Smooth muscle cell (in vitro differentiated cells): ENCODE measurements at regions not wholly inside any gene's neighbourhood (a gene's known extent, or its start where the extent isn't known, plus 50 kb on each side); places are given as distances from the start of the nearest gene placed in this dataset.

Experiments used
- DNase-seq: peaks from one replicate; lab custom pipeline; 2025; ENCODE audit not compliant: unreplicated experiment; lab: John Stamatoyannopoulos, UW
- H2AFZ ChIP-seq: fragments of 200-600 bp; sonication (generic); 2 replicates; pipeline ENCODE4 v1.6.0; 2016; ENCODE audit warnings: antibody characterized with exemption, low read depth, mild to moderate bottlenecking
- H3F3A ChIP-seq: fragments of 200-600 bp; sonication (generic); 2 replicates; pipeline ENCODE4 v1.6.0; 2017; ENCODE audit warnings: antibody characterized with exemption, low read depth
- H3K27ac ChIP-seq: fragments of 200-600 bp; sonication (generic); 2 replicates; pipeline ENCODE4 v1.5.1; 2016; ENCODE audit warnings: low read depth, mild to moderate bottlenecking
- H3K27me3 ChIP-seq: fragments of 200-600 bp; sonication (generic); 2 replicates; pipeline ENCODE4 v1.6.1; 2016; ENCODE audit warnings: low read depth, mild to moderate bottlenecking
- H3K36me3 ChIP-seq: fragments of 200-600 bp; sonication (generic); 2 replicates; pipeline ENCODE4 v1.5.1; 2016; ENCODE audit warnings: low read depth
- H3K4me1 ChIP-seq: fragments of 200-600 bp; sonication (generic); 2 replicates; pipeline ENCODE4 v1.5.1; 2016; ENCODE audit warnings: low read depth
- H3K4me2 ChIP-seq: fragments of 200-600 bp; sonication (generic); 2 replicates; pipeline ENCODE4 v1.6.0; 2016; ENCODE audit warnings: mild to moderate bottlenecking
- H3K4me3 ChIP-seq: fragments of 200-600 bp; sonication (generic); 2 replicates; pipeline ENCODE4 v1.5.1; 2016; ENCODE audit warnings: mild to moderate bottlenecking
- H3K79me2 ChIP-seq: fragments of 200-600 bp; sonication (generic); 2 replicates; pipeline ENCODE4 v1.6.0; 2016; ENCODE audit warnings: low read depth, mild to moderate bottlenecking
- H3K9ac ChIP-seq: fragments of 200-600 bp; sonication (generic); 2 replicates; pipeline ENCODE4 v1.6.0; 2016; ENCODE audit warnings: low read depth
- H3K9me3 ChIP-seq: fragments of 200-600 bp; sonication (generic); replicated peaks from 2 replicates; pipeline ENCODE4 v1.5.1; 2016; ENCODE audit warnings: low read depth
- H4K20me1 ChIP-seq: fragments of 200-600 bp; sonication (generic); 2 replicates; pipeline ENCODE4 v1.6.0; 2016; ENCODE audit warnings: low read depth
- WGBS: methylation state at CpG from one replicate; pipeline ENCODE4 v1.1.7; 2016; ENCODE audit warnings: low lambda C conversion rate; 5-methylcytosine and 5-hydroxymethylcytosine counted together
- TF ChIP-seq, protein P1 (sequence below): fragments of 200-600 bp; sonication (generic); IDR thresholded peaks from 2 replicates; pipeline ENCODE4 v1.5.1; 2017; ENCODE audit warnings: borderline replicate concordance, mild to moderate bottlenecking, antibody characterized with exemption; ENCODE audit not compliant: insufficient read depth, poor library complexity, severe bottlenecking

DNA sequence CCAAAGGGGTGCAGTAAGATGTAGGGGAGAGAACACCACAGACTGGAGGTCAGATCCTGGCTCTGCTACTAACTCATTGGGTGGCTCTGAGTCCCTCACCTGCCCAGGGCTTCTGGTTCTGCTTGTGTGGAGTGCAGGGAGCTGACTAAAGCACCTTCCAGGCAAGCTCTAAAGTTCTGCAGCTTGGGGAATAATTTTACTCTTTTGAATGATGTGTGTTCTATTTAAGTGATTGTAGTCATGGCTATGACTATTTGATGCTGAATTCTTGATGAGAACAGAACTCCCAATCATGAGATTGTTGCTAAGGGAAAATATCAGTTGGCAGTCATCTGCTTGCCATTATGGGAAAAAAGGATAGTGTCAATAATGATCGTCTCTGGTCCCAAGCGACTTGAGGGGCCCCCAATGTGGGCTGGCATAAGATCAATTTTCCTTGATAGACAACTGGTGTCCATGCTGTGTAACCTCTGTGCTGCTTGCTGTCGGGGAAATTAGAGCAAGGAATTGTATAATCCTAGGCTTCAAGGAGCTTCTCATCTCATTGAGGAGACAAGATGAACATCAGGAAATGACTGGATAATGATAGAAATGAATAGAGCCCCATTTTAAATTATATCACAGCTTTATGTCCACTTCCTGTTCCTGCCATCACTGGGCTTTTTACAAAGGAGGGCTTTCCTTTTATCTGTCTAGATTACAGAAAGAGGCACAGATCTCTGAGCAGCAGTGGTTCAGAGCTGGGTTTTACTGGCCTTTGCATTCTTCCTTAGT, 131.7 kb downstream of the SLC4A3 start:
- H3K27me3 ChIP-seq, result peaks cover 5% of the 10 kb centered on the region

DNA sequence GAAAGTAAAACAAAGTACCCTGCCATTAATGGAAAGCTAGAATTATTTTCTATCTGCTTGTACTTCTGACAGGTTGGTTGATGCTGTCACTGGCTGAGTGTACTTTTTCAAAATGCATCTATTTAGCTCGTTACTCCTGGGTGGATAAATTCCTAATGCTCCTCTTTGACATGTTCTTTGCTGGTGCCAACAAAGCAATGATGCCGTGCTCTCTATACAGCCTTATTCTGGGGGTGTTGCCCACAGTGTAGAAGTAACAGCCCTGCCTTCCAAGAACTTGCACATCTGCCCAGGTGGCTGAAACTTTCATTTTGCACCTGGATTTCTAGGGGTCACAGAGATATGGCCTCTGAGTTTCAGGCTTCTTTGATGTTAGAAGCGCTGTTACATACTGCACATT, 132.4 kb downstream of the SLC4A3 start:
- WGBS, result 75% methylated on average over 3 of the region's 3 CpGs
- Histone ChIP-seq H3K4me3 (no peak overlapping the region), H3K79me2 (no peaks in the 10 kb centered on the region), H3K4me1 (no peaks in the 10 kb centered on the region), H3K4me2 (no peak overlapping the region), H3K27me3 (peaks cover 5% of the 10 kb centered on the region), H3K9me3 (no peaks in the 10 kb centered on the region), H3K9ac (no peak overlapping the region), H3K36me3 (no peaks in the 10 kb centered on the region), H3F3A (no peaks in the 10 kb centered on the region), H3K27ac (no peak overlapping the region), H2AFZ (no peak overlapping the region), H4K20me1 (no peaks in the 10 kb centered on the region)
- TF ChIP-seq, protein P1, sequence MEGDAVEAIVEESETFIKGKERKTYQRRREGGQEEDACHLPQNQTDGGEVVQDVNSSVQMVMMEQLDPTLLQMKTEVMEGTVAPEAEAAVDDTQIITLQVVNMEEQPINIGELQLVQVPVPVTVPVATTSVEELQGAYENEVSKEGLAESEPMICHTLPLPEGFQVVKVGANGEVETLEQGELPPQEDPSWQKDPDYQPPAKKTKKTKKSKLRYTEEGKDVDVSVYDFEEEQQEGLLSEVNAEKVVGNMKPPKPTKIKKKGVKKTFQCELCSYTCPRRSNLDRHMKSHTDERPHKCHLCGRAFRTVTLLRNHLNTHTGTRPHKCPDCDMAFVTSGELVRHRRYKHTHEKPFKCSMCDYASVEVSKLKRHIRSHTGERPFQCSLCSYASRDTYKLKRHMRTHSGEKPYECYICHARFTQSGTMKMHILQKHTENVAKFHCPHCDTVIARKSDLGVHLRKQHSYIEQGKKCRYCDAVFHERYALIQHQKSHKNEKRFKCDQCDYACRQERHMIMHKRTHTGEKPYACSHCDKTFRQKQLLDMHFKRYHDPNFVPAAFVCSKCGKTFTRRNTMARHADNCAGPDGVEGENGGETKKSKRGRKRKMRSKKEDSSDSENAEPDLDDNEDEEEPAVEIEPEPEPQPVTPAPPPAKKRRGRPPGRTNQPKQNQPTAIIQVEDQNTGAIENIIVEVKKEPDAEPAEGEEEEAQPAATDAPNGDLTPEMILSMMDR, result no peak
- no peak for DNase-seq

More for the DNA sequence above, 131.7 kb downstream of the SLC4A3 start:
- Histone ChIP-seq H2AFZ (no peak overlapping the region), H3K9ac (no peak overlapping the region), H3K9me3 (no peaks in the 10 kb centered on the region), H4K20me1 (no peaks in the 10 kb centered on the region), H3K27ac (no peak overlapping the region), H3K79me2 (no peaks in the 10 kb centered on the region), H3K4me1 (no peaks in the 10 kb centered on the region), H3F3A (no peaks in the 10 kb centered on the region), H3K4me3 (no peak overlapping the region), H3K4me2 (no peak overlapping the region), H3K36me3 (no peaks in the 10 kb centered on the region)
- TF ChIP-seq, protein P1, result no peak
- 71% methylated on average over 3 of the region's 3 CpGs for WGBS
- no peak for DNase-seq

DNA sequence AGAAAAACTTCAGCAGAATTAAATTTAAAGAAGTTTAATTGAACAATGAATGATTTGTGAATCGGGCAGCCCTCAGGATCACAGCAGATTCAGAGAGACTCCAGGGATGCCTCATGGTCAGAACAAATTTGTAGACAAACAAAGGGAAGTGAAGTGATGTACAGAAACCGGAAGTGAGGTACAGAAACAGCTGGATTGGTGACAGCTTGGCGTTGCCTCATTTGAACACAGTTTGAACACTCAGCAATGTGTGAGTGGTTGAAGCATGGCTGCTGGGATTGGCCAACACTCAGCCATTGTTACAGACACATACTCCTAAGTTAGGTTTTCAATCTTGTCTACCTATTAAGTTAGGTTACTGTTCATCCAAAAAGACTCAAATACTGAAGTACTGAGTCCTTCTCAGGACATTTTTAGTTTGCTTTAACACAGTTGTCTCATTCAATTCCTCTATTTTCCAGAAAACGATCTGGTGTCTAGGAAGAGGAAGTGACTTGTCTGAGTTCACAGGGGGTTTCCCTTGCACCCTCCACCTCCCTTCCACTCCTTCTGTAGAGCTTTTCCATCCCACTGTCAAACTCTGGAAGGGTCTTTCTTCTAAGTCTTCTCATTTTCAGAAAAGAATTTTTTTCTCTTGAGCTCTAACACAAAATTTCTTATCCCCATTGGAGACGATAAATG, 137.9 kb downstream of the SLC4A3 start:
- H3K9ac ChIP-seq, result no peak overlapping the region
- no peaks in the 10 kb centered on the region for H4K20me1 ChIP-seq
- H3F3A ChIP-seq, result no peaks in the 10 kb centered on the region
- no peak overlapping the region for H3K4me2 ChIP-seq
- no peak overlapping the region for H3K27ac ChIP-seq
- no peaks in the 10 kb centered on the region for H3K9me3 ChIP-seq
- H3K4me1 ChIP-seq, result no peaks in the 10 kb centered on the region
- TF ChIP-seq, protein P1, result no peak
- no peaks in the 10 kb centered on the region for H3K36me3 ChIP-seq
- no peak for DNase-seq
- WGBS, result 90% methylated on average over 5 of the region's 5 CpGs
- no peak overlapping the region for H2AFZ ChIP-seq
- H3K4me3 ChIP-seq, result no peak overlapping the region
- peaks cover 5% of the 10 kb centered on the region for H3K27me3 ChIP-seq
- H3K79me2 ChIP-seq, result no peaks in the 10 kb centered on the region
